Activated CD8-positive, alpha-beta T cell treated with anti-CD3 and anti-CD28 coated beads, Interleukin-2, amount 10 ng/mL, durations not matched to agents 7 days and 5 days (primary cell): ENCODE measurements at regions not wholly inside any gene's neighbourhood (a gene's known extent, or its start where the extent isn't known, plus 50 kb on each side); places are given as distances from the start of the nearest gene placed in this dataset.

Source experiments
- ATAC-seq: fragments of 150-1000 bp; cut with Tn5 transposase; one replicate; pipeline ENCODE4 v1.10.0; 2021; ENCODE audit warnings: moderate library complexity
- CTCF ChIA-PET: fragments of 350-600 bp; sonication (Branson Sonifier 250); formaldehyde crosslinking; loops from one replicate; lab custom pipeline; 2021; ENCODE audit warnings: antibody characterized with exemption; lab: Charles Lee
- POLR2A ChIA-PET: fragments of 350-600 bp; sonication (Branson Sonifier 250); formaldehyde crosslinking; loops from one replicate; lab custom pipeline; 2021; ENCODE audit warnings: antibody characterized with exemption; lab: Charles Lee
- DNase-seq: peaks from one replicate; pipeline ENCODE4 v3.0.0-alpha.2; 2020
- H3K27ac Mint-ChIP-seq: one replicate; pipeline ENCODE4 v1.8.0; 2021; ENCODE audit warnings: mild to moderate bottlenecking, mixed read lengths
- H3K27me3 Mint-ChIP-seq: one replicate; pipeline ENCODE4 v1.8.0; 2021; ENCODE audit warnings: low read depth, mixed read lengths
- H3K36me3 Mint-ChIP-seq: one replicate; pipeline ENCODE4 v1.8.0; 2021; ENCODE audit warnings: low read depth, mixed read lengths
- H3K4me1 Mint-ChIP-seq: one replicate; pipeline ENCODE4 v1.8.0; 2021; ENCODE audit warnings: low read depth, mixed read lengths
- H3K4me3 Mint-ChIP-seq: one replicate; pipeline ENCODE4 v1.8.0; 2021; ENCODE audit warnings: mild to moderate bottlenecking, mixed read lengths
- H3K9me3 Mint-ChIP-seq: one replicate; pipeline ENCODE4 v1.8.0; 2022; ENCODE audit warnings: mixed read lengths; ENCODE audit not compliant: insufficient read depth

- DNase-seq: no peak
- no peaks in the 10 kb centered on the region for H3K36me3 Mint-ChIP-seq
- H3K27me3 Mint-ChIP-seq: peaks cover 2% of the 10 kb centered on the region
- no peaks in the 10 kb centered on the region for H3K9me3 Mint-ChIP-seq
- ChIA-PET POLR2A (no interaction called here), CTCF (no interaction called here)
- no peak overlapping the region for H3K4me3 Mint-ChIP-seq
- H3K4me1 Mint-ChIP-seq: no peaks in the 10 kb centered on the region
- no peak overlapping the region for H3K27ac Mint-ChIP-seq
- no peak for ATAC-seq
These were observed 474.4 kb downstream of the BRD1 start for GRCh38 chr22:49353235-49353634.

- Mint-ChIP-seq H3K4me3 (no peak overlapping the region), H3K4me1 (no peaks in the 10 kb centered on the region), H3K27ac (no peak overlapping the region), H3K27me3 (peaks cover 2% of the 10 kb centered on the region), H3K9me3 (no peaks in the 10 kb centered on the region), H3K36me3 (no peaks in the 10 kb centered on the region)
- ChIA-PET CTCF (no interaction called here), POLR2A (no interaction called here)
- ATAC-seq: no peak
- DNase-seq: no peak
These were observed 475.1 kb downstream of the BRD1 start for GRCh38 chr22:49352361-49353169.

- H3K9me3 Mint-ChIP-seq: no peaks in the 10 kb centered on the region
- H3K4me1 Mint-ChIP-seq: no peaks in the 10 kb centered on the region
- ATAC-seq (no peak), DNase-seq (no peak)
- CTCF ChIA-PET: no interaction called here
- no peak overlapping the region for H3K27ac Mint-ChIP-seq
- H3K36me3 Mint-ChIP-seq: no peaks in the 10 kb centered on the region
- H3K4me3 Mint-ChIP-seq: no peak overlapping the region
- peaks cover 2% of the 10 kb centered on the region for H3K27me3 Mint-ChIP-seq
- POLR2A ChIA-PET: no interaction called here
These were observed 475.9 kb downstream of the BRD1 start for GRCh38 chr22:49351761-49352227.

- ChIA-PET CTCF (no interaction called here), POLR2A (no interaction called here)
- no peak overlapping the region for H3K27ac Mint-ChIP-seq
- DNase-seq: no peak
- no peaks in the 10 kb centered on the region for H3K4me1 Mint-ChIP-seq
- H3K4me3 Mint-ChIP-seq: no peak overlapping the region
- ATAC-seq: no peak
- no peaks in the 10 kb centered on the region for H3K9me3 Mint-ChIP-seq
- H3K36me3 Mint-ChIP-seq: no peaks in the 10 kb centered on the region
- H3K27me3 Mint-ChIP-seq: no peaks in the 10 kb centered on the region
These were observed 477.1 kb downstream of the BRD1 start for GRCh38 chr22:49350441-49351121.

GRCh38 chr22:49349841-49350381, 477.8 kb downstream of the BRD1 start:
- H3K36me3 Mint-ChIP-seq: no peaks in the 10 kb centered on the region
- no peak for DNase-seq
- H3K27me3 Mint-ChIP-seq: no peaks in the 10 kb centered on the region
- no peaks in the 10 kb centered on the region for H3K4me1 Mint-ChIP-seq
- ATAC-seq: no peak
- no peak overlapping the region for H3K27ac Mint-ChIP-seq
- ChIA-PET CTCF (no interaction called here), POLR2A (no interaction called here)
- H3K4me3 Mint-ChIP-seq: no peak overlapping the region
- H3K9me3 Mint-ChIP-seq: no peaks in the 10 kb centered on the region

GRCh38 chr22:49349181-49349835, 478.4 kb downstream of the BRD1 start:
- CTCF ChIA-PET: no interaction called here
- ATAC-seq (no peak), DNase-seq (no peak)
- Mint-ChIP-seq H3K27ac (no peak overlapping the region), H3K9me3 (no peaks in the 10 kb centered on the region), H3K4me1 (no peaks in the 10 kb centered on the region), H3K27me3 (no peaks in the 10 kb centered on the region), H3K36me3 (no peaks in the 10 kb centered on the region), H3K4me3 (no peak overlapping the region)
- POLR2A ChIA-PET: no interaction called here

- DNase-seq (no peak), ATAC-seq (no peak)
- ChIA-PET POLR2A (no interaction called here), CTCF (no interaction called here)
- no peaks in the 10 kb centered on the region for H3K36me3 Mint-ChIP-seq
- no peaks in the 10 kb centered on the region for H3K9me3 Mint-ChIP-seq
- H3K27me3 Mint-ChIP-seq: no peaks in the 10 kb centered on the region
- no peak overlapping the region for H3K4me3 Mint-ChIP-seq
- H3K27ac Mint-ChIP-seq: no peak overlapping the region
- no peaks in the 10 kb centered on the region for H3K4me1 Mint-ChIP-seq
These were observed 479.0 kb downstream of the BRD1 start for GRCh38 chr22:49348631-49349030.

- H3K27me3 Mint-ChIP-seq: no peaks in the 10 kb centered on the region
- no peak overlapping the region for H3K4me3 Mint-ChIP-seq
- no peaks in the 10 kb centered on the region for H3K36me3 Mint-ChIP-seq
- POLR2A ChIA-PET: no interaction called here
- CTCF ChIA-PET: no interaction called here
- no peak overlapping the region for H3K27ac Mint-ChIP-seq
- DNase-seq: no peak
- ATAC-seq: no peak
- H3K9me3 Mint-ChIP-seq: no peaks in the 10 kb centered on the region
- H3K4me1 Mint-ChIP-seq: no peaks in the 10 kb centered on the region
These were observed 480.3 kb downstream of the BRD1 start for GRCh38 chr22:49347376-49347775.

GRCh38 chr22:49345896-49346295, 481.8 kb downstream of the BRD1 start:
- Mint-ChIP-seq H3K4me3 (no peak overlapping the region), H3K36me3 (no peaks in the 10 kb centered on the region), H3K27me3 (no peaks in the 10 kb centered on the region), H3K9me3 (no peaks in the 10 kb centered on the region), H3K4me1 (no peaks in the 10 kb centered on the region), H3K27ac (no peak overlapping the region)
- ChIA-PET CTCF (no interaction called here), POLR2A (no interaction called here)
- ATAC-seq (no peak), DNase-seq (no peak)

GRCh38 chr22:49344656-49345055, 483.0 kb downstream of the BRD1 start:
- Mint-ChIP-seq H3K4me1 (no peaks in the 10 kb centered on the region), H3K27me3 (no peaks in the 10 kb centered on the region), H3K9me3 (no peaks in the 10 kb centered on the region), H3K36me3 (no peaks in the 10 kb centered on the region), H3K27ac (no peak overlapping the region), H3K4me3 (no peak overlapping the region)
- DNase-seq (no peak), ATAC-seq (no peak)
- ChIA-PET CTCF (no interaction called here), POLR2A (no interaction called here)

- no peaks in the 10 kb centered on the region for H3K36me3 Mint-ChIP-seq
- no peaks in the 10 kb centered on the region for H3K4me1 Mint-ChIP-seq
- CTCF ChIA-PET: no interaction called here
- no peak overlapping the region for H3K4me3 Mint-ChIP-seq
- no peaks in the 10 kb centered on the region for H3K9me3 Mint-ChIP-seq
- H3K27me3 Mint-ChIP-seq: no peaks in the 10 kb centered on the region
- POLR2A ChIA-PET: no interaction called here
- no peak for ATAC-seq
- DNase-seq: no peak
- H3K27ac Mint-ChIP-seq: no peak overlapping the region
These were observed 483.5 kb downstream of the BRD1 start for GRCh38 chr22:49344161-49344560.

- ChIA-PET POLR2A (no interaction called here), CTCF (no interaction called here)
- Mint-ChIP-seq H3K9me3 (no peaks in the 10 kb centered on the region), H3K27me3 (no peaks in the 10 kb centered on the region), H3K4me1 (no peaks in the 10 kb centered on the region), H3K36me3 (no peaks in the 10 kb centered on the region), H3K27ac (no peak overlapping the region), H3K4me3 (no peak overlapping the region)
- ATAC-seq (no peak), DNase-seq (no peak)
These were observed 487.3 kb downstream of the BRD1 start for GRCh38 chr22:49340406-49340805.
